ENCODE measurements at regions not wholly inside any gene's neighbourhood (a gene's known extent, or its start where the extent isn't known, plus 50 kb on each side); places are given as distances from the start of the nearest gene placed in this dataset.

DNA sequence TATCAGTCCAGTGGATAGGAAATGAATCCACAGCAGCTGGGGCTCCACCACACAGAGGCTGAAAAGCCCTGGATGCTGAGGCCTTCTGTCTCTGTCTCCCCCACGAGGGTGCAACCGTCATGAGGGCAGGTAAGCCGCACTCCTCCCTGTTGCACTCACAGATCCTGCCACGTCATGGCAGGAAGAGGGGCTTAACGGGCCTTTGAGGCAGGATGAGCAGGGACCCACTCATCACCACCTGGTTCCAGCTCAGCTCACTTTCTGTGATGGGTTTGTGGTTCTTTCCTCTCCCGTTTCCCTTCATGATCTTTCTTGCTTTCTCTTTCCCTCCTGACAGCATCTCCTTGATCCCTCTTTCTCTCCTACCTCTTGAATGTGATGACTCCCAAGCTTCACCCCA is 575.2 kb downstream of the CCDC171 start:
- Histone ChIP-seq H3K27ac (ENCODE audit: low read depth in 2 of 2, low read length in 1 of 2) (no peak overlapping the region), H3K9ac (no peak overlapping the region), H3K36me3 (replicated peaks in 1 of 2; ENCODE audit: control insufficient read depth in 1 of 2, insufficient read depth in 2 of 2, low read length in 1 of 2) (no peaks in the 10 kb centered on the region), H4K20me1 (ENCODE audit: insufficient read depth) (no peaks in the 10 kb centered on the region), H3K4me2 (no peak overlapping the region), H3F3A (replicated peaks; ENCODE audit: insufficient read depth) (no peaks in the 10 kb centered on the region), H3K79me2 (ENCODE audit: insufficient read depth) (no peaks in the 10 kb centered on the region), H3K9me2 (no peaks in the 10 kb centered on the region), H3K4me3 (ENCODE audit: low read depth in 2 of 2, low read length in 1 of 2) (no peak overlapping the region), H2AFZ (ENCODE audit: low read depth) (no peak overlapping the region), H3K4me1 (ENCODE audit: control insufficient read depth in 1 of 2, insufficient read depth in 2 of 2, low read depth in 1 of 2, low read length in 1 of 2) (no peaks in the 10 kb centered on the region), H3K9me3 (no peaks in the 10 kb centered on the region), H3K27me3 (ENCODE audit: insufficient read depth) (no peaks in the 10 kb centered on the region)
- CTCF ChIA-PET = no interaction called here
- WGBS (ENCODE audit: low lambda C conversion rate) = 81% methylated on average over 6 of the region's 6 CpGs
- POLR2A ChIA-PET = no interaction called here
- TF ChIP-seq, protein P1, sequence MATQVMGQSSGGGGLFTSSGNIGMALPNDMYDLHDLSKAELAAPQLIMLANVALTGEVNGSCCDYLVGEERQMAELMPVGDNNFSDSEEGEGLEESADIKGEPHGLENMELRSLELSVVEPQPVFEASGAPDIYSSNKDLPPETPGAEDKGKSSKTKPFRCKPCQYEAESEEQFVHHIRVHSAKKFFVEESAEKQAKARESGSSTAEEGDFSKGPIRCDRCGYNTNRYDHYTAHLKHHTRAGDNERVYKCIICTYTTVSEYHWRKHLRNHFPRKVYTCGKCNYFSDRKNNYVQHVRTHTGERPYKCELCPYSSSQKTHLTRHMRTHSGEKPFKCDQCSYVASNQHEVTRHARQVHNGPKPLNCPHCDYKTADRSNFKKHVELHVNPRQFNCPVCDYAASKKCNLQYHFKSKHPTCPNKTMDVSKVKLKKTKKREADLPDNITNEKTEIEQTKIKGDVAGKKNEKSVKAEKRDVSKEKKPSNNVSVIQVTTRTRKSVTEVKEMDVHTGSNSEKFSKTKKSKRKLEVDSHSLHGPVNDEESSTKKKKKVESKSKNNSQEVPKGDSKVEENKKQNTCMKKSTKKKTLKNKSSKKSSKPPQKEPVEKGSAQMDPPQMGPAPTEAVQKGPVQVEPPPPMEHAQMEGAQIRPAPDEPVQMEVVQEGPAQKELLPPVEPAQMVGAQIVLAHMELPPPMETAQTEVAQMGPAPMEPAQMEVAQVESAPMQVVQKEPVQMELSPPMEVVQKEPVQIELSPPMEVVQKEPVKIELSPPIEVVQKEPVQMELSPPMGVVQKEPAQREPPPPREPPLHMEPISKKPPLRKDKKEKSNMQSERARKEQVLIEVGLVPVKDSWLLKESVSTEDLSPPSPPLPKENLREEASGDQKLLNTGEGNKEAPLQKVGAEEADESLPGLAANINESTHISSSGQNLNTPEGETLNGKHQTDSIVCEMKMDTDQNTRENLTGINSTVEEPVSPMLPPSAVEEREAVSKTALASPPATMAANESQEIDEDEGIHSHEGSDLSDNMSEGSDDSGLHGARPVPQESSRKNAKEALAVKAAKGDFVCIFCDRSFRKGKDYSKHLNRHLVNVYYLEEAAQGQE (IDR thresholded peaks at IDR 0.05; ENCODE audit: low read depth, low read length) = no peak
- TF ChIP-seq GATA2 (CRISPR knock-in tag; IDR thresholded peaks at IDR 0.05) = no peak
- TF ChIP-seq CHD2 (IDR thresholded peaks at IDR 0.05; ENCODE audit: low read length, partially characterized antibody) = no peak
- no peak for TF ChIP-seq USF2 (IDR thresholded peaks at IDR 0.05; ENCODE audit: borderline replicate concordance, low read depth, low read length)
- no peak for TF ChIP-seq FOSL2 (IDR thresholded peaks at IDR 0.05; ENCODE audit: borderline replicate concordance, low read depth)
- TF ChIP-seq RXRA (IDR thresholded peaks at IDR 0.05; ENCODE audit: borderline replicate concordance, low read depth) = no peak
- no peak for TF ChIP-seq MAX (IDR thresholded peaks at IDR 0.05; ENCODE audit: low read depth)
- no peak for TF ChIP-seq MXI1 (IDR thresholded peaks at IDR 0.05; ENCODE audit: low read depth, low read length)
- no peak for TF ChIP-seq JUND (IDR thresholded peaks at IDR 0.05)
- DNase-seq = no peak

- H4K20me1 ChIP-seq (ENCODE audit: insufficient read depth) = no peaks in the 10 kb centered on the region
- no peaks in the 10 kb centered on the region for H3F3A ChIP-seq (replicated peaks; ENCODE audit: insufficient read depth)
- TF ChIP-seq USF2 (IDR thresholded peaks at IDR 0.05; ENCODE audit: borderline replicate concordance, low read depth, low read length) = no peak
- TF ChIP-seq ELF1 (IDR thresholded peaks at IDR 0.05) = no peak
- peak; percentile 48 for TF ChIP-seq RAD21 (IDR thresholded peaks at IDR 0.05; ENCODE audit: low read length)
- TF ChIP-seq SMC3 (IDR thresholded peaks at IDR 0.05; ENCODE audit: low read depth, low read length) = peak; percentile 37
- peak; percentile 35; the same call in 1 of the 2 replicates for TF ChIP-seq CTCF (IDR thresholded peaks at IDR 0.05)
- ChIA-PET CTCF (no interaction called here), POLR2A (no interaction called here)
- H3K9ac ChIP-seq = no peak overlapping the region
- no peaks in the 10 kb centered on the region for H3K36me3 ChIP-seq (replicated peaks in 1 of 2; ENCODE audit: control insufficient read depth in 1 of 2, insufficient read depth in 2 of 2, low read length in 1 of 2)
- no peaks in the 10 kb centered on the region for H3K9me2 ChIP-seq
- H3K9me3 ChIP-seq = no peaks in the 10 kb centered on the region
- H2AFZ ChIP-seq (ENCODE audit: low read depth) = no peak overlapping the region
- 80% methylated on average over 5 of the region's 6 CpGs for WGBS (ENCODE audit: low lambda C conversion rate)
- no peaks in the 10 kb centered on the region for H3K4me1 ChIP-seq (ENCODE audit: control insufficient read depth in 1 of 2, insufficient read depth in 2 of 2, low read depth in 1 of 2, low read length in 1 of 2)
- no peaks in the 10 kb centered on the region for H3K79me2 ChIP-seq (ENCODE audit: insufficient read depth)
- no peak for DNase-seq
- H3K4me2 ChIP-seq = no peak overlapping the region
- no peak overlapping the region for H3K4me3 ChIP-seq (ENCODE audit: low read depth in 2 of 2, low read length in 1 of 2)
- no peaks in the 10 kb centered on the region for H3K27me3 ChIP-seq (ENCODE audit: insufficient read depth)
- no peak overlapping the region for H3K27ac ChIP-seq (ENCODE audit: low read depth in 2 of 2, low read length in 1 of 2)
These were observed 578.4 kb downstream of the CCDC171 start for GRCh38 chr9:16131264-16131663.

Data from SK-N-SH (cell line).